ENCODE measurements at regions not wholly inside any gene's neighbourhood (a gene's known extent, or its start where the extent isn't known, plus 50 kb on each side); places are given as distances from the start of the nearest gene placed in this dataset.
A peak's percentile ranks its signal among the peaks of the same experiment; 100 is the strongest.

DNA sequence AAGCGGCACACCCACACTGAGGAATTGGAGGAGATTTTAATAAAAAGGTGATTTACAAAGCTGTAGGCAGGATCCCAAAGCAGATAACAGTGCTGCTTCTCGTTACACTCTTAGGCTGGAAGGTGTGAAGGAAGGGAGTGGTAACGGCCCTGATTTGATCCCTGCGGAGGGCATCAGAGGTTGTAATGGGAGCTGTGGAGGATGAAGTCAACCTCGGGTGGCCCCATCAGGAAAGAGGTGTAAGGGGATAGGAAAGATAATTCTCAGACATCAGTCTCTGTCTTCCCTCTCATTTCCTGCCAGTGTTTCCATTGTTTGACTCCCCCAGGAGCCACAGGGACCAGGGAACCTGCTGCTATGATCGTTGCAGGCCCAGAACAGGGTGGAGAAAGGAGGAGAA, 245.7 kb upstream of the NOX3 start:
- H3K9me3 Mint-ChIP-seq = no peaks in the 10 kb centered on the region
- H3K27me3 Mint-ChIP-seq = no peaks in the 10 kb centered on the region
- DNase-seq = no peak

DNA sequence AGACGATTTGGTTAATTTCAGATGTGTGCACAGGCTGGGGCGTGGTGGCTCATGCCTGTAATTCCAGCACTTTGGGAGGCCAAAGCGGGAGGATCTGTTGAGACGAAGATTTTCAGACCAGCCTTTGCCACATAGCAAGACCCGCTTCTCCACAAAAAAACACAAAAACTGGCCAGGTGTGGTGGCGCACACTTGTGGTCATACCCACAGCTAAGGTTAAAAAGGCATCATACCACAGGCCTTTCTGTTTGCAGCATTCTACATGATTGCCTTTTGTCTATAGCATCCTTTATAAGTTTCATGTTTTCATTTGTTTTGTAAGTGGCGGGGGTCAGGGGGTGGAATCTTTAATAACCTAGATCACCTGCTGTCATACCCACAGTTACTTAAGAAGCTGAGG, 239.9 kb upstream of the NOX3 start:
- H3K4me1 Mint-ChIP-seq = no peaks in the 10 kb centered on the region
- no peaks in the 10 kb centered on the region for H3K27me3 Mint-ChIP-seq
- no peak overlapping the region for H3K4me3 Mint-ChIP-seq

More for the DNA sequence above, 245.7 kb upstream of the NOX3 start:
- H3K27ac Mint-ChIP-seq = no peak overlapping the region
- no peaks in the 10 kb centered on the region for H3K36me3 Mint-ChIP-seq
- ATAC-seq (ENCODE audit: low read depth in 2 of 2) = no peak
- Histone ChIP-seq H3K9me3 (ENCODE audit: control insufficient read depth in 2 of 2, low read length in 2 of 2) (no peaks in the 10 kb centered on the region), H3K27ac (ENCODE audit: insufficient read depth, low read length, poor library complexity, severe bottlenecking) (no peak overlapping the region), H3K36me3 (ENCODE audit: control insufficient read depth, insufficient read depth, low read length) (no peaks in the 10 kb centered on the region), H3K4me3 (ENCODE audit: low read depth, low read length) (no peak overlapping the region), H3K4me1 (ENCODE audit: control insufficient read depth, insufficient read depth, low read length, poor library complexity, severe bottlenecking) (no peaks in the 10 kb centered on the region), H3K27me3 (ENCODE audit: control insufficient read depth, insufficient read depth, low read length) (no peaks in the 10 kb centered on the region)
- H3K4me3 Mint-ChIP-seq = no peak overlapping the region
- no peaks in the 10 kb centered on the region for H3K4me1 Mint-ChIP-seq

DNA sequence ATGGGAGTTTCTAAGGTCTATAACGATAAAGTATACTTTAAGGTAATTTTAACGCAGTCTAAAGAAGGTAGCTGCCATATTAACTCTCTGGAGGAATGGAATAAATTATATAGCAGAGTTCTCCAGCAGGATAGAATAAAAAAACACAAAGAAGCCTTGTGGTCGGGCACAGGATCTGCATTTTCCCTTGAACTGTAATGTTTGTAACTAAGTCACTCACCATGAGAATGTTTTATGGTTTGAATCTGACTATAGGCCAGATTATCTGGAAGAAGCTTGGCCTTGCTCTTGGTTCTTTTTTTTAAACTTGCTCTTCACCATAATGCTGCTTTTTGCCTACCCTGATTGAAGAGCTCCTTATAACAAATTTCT, 238.8 kb upstream of the NOX3 start:
- no peak overlapping the region for H3K4me3 ChIP-seq (ENCODE audit: low read depth, low read length)
- H3K36me3 Mint-ChIP-seq = no peaks in the 10 kb centered on the region
- H3K27ac Mint-ChIP-seq = peak overlapping the region in 1 of 3 donors; percentile 17
- no peaks in the 10 kb centered on the region for H3K4me1 Mint-ChIP-seq
- DNase-seq = no peak
- H3K9me3 ChIP-seq (ENCODE audit: control insufficient read depth in 2 of 2, low read length in 2 of 2) = no peaks in the 10 kb centered on the region
- H3K27me3 ChIP-seq (ENCODE audit: control insufficient read depth, insufficient read depth, low read length) = no peaks in the 10 kb centered on the region
- H3K27me3 Mint-ChIP-seq = no peaks in the 10 kb centered on the region
- H3K27ac ChIP-seq (ENCODE audit: insufficient read depth, low read length, poor library complexity, severe bottlenecking) = no peak overlapping the region
- no peaks in the 10 kb centered on the region for H3K36me3 ChIP-seq (ENCODE audit: control insufficient read depth, insufficient read depth, low read length)
- no peaks in the 10 kb centered on the region for H3K4me1 ChIP-seq (ENCODE audit: control insufficient read depth, insufficient read depth, low read length, poor library complexity, severe bottlenecking)
- no peak overlapping the region for H3K4me3 Mint-ChIP-seq
- H3K9me3 Mint-ChIP-seq = peaks cover 0 to 8% (median 0%) of the 10 kb centered on the region in 7 donors
- no peak for ATAC-seq (ENCODE audit: low read depth in 2 of 2)

More for the DNA sequence above, 239.9 kb upstream of the NOX3 start:
- H3K27me3 ChIP-seq (ENCODE audit: control insufficient read depth, insufficient read depth, low read length) = no peaks in the 10 kb centered on the region
- H3K4me3 ChIP-seq (ENCODE audit: low read depth, low read length) = no peak overlapping the region
- no peaks in the 10 kb centered on the region for H3K9me3 ChIP-seq (ENCODE audit: control insufficient read depth in 2 of 2, low read length in 2 of 2)
- H3K27ac Mint-ChIP-seq = no peak overlapping the region
- no peaks in the 10 kb centered on the region for H3K36me3 ChIP-seq (ENCODE audit: control insufficient read depth, insufficient read depth, low read length)
- no peaks in the 10 kb centered on the region for H3K4me1 ChIP-seq (ENCODE audit: control insufficient read depth, insufficient read depth, low read length, poor library complexity, severe bottlenecking)
- no peak for DNase-seq
- ATAC-seq (ENCODE audit: low read depth in 2 of 2) = no peak
- H3K36me3 Mint-ChIP-seq = no peaks in the 10 kb centered on the region
- H3K27ac ChIP-seq (ENCODE audit: insufficient read depth, low read length, poor library complexity, severe bottlenecking) = no peak overlapping the region
- H3K9me3 Mint-ChIP-seq = peaks cover 0 to 7% (median 0%) of the 10 kb centered on the region in 7 donors

DNA sequence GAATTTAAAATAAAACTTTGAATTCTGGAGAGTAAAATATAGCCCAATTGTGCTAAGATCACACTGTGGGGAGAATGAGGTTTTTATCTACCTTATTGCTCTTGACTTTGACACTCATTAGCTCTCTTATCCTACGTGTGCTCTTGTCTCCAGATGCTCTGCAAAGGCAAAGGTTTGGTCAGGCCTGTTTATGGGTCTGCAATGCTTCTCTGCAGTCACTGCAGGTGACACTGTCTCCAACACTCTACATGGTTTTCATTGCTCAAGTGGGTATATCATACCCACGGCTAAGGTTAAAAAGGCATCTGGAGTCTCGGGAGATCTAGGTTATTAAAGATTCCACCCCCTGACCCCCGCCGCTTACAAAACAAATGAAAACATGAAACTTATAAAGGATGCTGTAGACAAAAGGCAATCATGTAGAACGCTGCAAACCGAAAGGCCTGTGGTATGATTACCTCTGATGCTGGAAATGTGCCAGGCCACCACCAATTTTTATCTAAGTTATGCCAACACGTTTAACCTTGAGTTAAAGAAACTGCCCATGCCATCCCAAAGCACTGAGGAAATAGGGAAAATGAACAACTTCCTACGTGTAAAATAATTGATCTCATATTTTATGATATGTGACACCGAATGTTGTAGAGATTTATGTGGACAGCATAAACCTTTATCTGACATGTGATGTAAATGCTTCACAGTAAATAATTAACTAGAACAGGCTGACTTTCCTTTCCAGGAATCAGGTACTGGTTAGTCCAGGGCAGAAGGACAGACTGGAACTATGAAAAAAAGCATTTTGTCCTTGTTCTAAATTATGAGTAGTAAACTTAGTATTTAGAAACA, 238.2 kb upstream of the NOX3 start:
- no peaks in the 10 kb centered on the region for H3K36me3 ChIP-seq (ENCODE audit: control insufficient read depth, insufficient read depth, low read length)
- H3K27me3 ChIP-seq (ENCODE audit: control insufficient read depth, insufficient read depth, low read length) = no peaks in the 10 kb centered on the region
- H3K4me1 ChIP-seq (ENCODE audit: control insufficient read depth, insufficient read depth, low read length, poor library complexity, severe bottlenecking) = no peaks in the 10 kb centered on the region
- H3K9me3 ChIP-seq (ENCODE audit: control insufficient read depth in 2 of 2, low read length in 2 of 2) = no peaks in the 10 kb centered on the region
- no peaks in the 10 kb centered on the region for H3K27me3 Mint-ChIP-seq
- H3K27ac ChIP-seq (ENCODE audit: insufficient read depth, low read length, poor library complexity, severe bottlenecking) = no peak overlapping the region
- DNase-seq (no peak), ATAC-seq (ENCODE audit: low read depth in 2 of 2) (no peak)
- peaks cover 0 to 8% (median 0%) of the 10 kb centered on the region in 7 donors for H3K9me3 Mint-ChIP-seq
- no peaks in the 10 kb centered on the region for H3K4me1 Mint-ChIP-seq
- H3K27ac Mint-ChIP-seq = no peak overlapping the region
- no peaks in the 10 kb centered on the region for H3K36me3 Mint-ChIP-seq
- H3K4me3 ChIP-seq (ENCODE audit: low read depth, low read length) = no peak overlapping the region
- H3K4me3 Mint-ChIP-seq = no peak overlapping the region

DNA sequence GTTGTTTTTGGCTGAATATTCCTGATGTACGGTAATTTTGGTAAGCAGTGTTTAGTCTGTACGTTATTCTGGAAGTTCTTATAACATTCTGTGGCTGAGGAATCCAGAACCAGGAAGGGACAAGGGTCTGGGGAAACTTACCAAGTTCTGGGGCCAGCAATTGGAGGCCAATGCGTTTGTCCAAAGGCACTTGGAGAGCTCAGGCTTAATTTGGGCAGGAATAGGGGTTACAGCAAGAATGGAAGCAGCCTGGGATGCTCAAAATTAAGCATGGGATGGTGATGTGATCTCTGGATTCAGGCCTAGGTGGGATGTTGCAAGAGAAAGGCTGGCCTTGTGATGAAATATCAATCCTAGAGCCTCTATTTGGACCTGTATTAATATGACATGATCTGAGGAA, 235.2 kb upstream of the NOX3 start:
- Mint-ChIP-seq H3K27ac (peak overlapping the region in 1 of 3 donors; percentile 70), H3K27me3 (no peaks in the 10 kb centered on the region), H3K9me3 (peaks cover 0 to 8% (median 0%) of the 10 kb centered on the region in 7 donors), H3K36me3 (no peaks in the 10 kb centered on the region), H3K4me1 (no peaks in the 10 kb centered on the region), H3K4me3 (no peak overlapping the region)
- ATAC-seq (ENCODE audit: low read depth in 2 of 2) (no peak), DNase-seq (no peak)
- Histone ChIP-seq H3K4me3 (ENCODE audit: low read depth, low read length) (no peak overlapping the region), H3K36me3 (ENCODE audit: control insufficient read depth, insufficient read depth, low read length) (no peaks in the 10 kb centered on the region), H3K27ac (ENCODE audit: insufficient read depth, low read length, poor library complexity, severe bottlenecking) (no peak overlapping the region), H3K9me3 (ENCODE audit: control insufficient read depth in 2 of 2, low read length in 2 of 2) (no peaks in the 10 kb centered on the region), H3K4me1 (ENCODE audit: control insufficient read depth, insufficient read depth, low read length, poor library complexity, severe bottlenecking) (no peaks in the 10 kb centered on the region), H3K27me3 (ENCODE audit: control insufficient read depth, insufficient read depth, low read length) (no peaks in the 10 kb centered on the region)

DNA sequence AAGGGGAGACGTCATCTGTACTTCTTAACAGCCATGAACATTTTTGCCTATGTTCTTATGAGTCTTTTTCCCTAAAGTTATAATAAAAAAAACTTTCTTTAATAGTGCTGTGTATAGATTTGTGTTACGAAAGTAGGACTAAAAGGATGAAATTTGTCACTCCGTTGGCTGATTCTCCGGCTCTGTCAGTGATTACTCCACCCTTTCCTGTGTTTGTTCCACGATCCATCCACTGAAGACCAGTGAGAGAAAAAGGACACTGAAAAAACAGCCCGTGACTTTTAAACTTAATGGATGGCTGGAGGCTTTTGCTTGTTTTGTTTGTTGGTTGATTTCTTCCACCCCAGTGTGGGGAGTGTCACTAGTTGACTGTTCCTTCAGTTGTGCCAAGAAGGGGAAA, 232.0 kb upstream of the NOX3 start:
- ATAC-seq (ENCODE audit: low read depth in 2 of 2) = no peak
- H3K4me3 Mint-ChIP-seq = no peak overlapping the region
- Histone ChIP-seq H3K4me3 (ENCODE audit: low read depth, low read length) (no peak overlapping the region), H3K4me1 (ENCODE audit: control insufficient read depth, insufficient read depth, low read length, poor library complexity, severe bottlenecking) (no peaks in the 10 kb centered on the region), H3K36me3 (ENCODE audit: control insufficient read depth, insufficient read depth, low read length) (no peaks in the 10 kb centered on the region), H3K27ac (ENCODE audit: insufficient read depth, low read length, poor library complexity, severe bottlenecking) (no peak overlapping the region), H3K27me3 (ENCODE audit: control insufficient read depth, insufficient read depth, low read length) (no peaks in the 10 kb centered on the region), H3K9me3 (ENCODE audit: control insufficient read depth in 2 of 2, low read length in 2 of 2) (no peaks in the 10 kb centered on the region)
- no peaks in the 10 kb centered on the region for H3K4me1 Mint-ChIP-seq
- peaks cover 0 to 7% (median 0%) of the 10 kb centered on the region in 7 donors for H3K9me3 Mint-ChIP-seq
- peaks cover 4% of the 10 kb centered on the region for H3K27me3 Mint-ChIP-seq
- H3K27ac Mint-ChIP-seq = no peak overlapping the region
- H3K36me3 Mint-ChIP-seq = no peaks in the 10 kb centered on the region
- no peak for DNase-seq

DNA sequence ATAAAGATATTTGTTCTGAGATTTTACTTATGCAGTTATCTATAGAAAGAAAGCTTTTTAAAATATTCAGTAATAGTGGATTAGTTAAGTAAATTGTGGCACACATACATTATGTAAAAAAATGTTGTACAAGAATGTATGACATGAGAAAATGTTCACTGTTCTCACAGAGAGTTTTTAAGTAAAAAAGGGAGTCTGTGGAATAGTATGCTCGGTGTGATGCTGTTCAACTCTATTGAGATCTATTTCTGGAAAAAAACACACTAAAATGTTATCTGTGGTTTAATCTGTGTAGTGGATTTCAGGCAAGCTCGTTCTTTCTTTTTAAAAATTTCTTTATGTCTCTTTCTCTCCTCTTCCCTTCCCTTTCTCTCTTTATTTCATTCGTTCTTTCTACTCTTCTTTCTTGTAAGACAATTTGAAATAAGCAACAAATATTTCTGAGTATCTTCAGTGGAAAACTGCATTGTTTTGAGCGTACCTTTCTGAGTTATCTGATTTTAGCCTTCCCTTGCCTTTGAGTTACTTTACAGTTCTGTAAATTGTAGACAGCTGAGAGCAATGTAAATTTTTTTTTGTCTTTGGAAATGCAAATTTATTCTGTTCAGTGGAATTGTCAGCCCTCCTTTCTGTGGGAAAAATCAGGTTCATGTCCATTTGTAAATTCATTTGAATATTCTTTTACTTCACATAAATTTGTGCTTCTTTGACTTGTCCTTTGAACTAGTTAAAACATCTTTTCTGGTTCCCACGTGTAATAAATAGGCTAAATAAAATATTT, 229.0 kb upstream of the NOX3 start:
- H3K27me3 ChIP-seq (ENCODE audit: control insufficient read depth, insufficient read depth, low read length) = no peaks in the 10 kb centered on the region
- H3K4me3 Mint-ChIP-seq = no peak overlapping the region
- ATAC-seq (ENCODE audit: low read depth in 2 of 2) (no peak), DNase-seq (no peak)
- H3K4me1 Mint-ChIP-seq = no peaks in the 10 kb centered on the region
- peaks cover 11% of the 10 kb centered on the region for H3K27me3 Mint-ChIP-seq
- no peaks in the 10 kb centered on the region for H3K9me3 ChIP-seq (ENCODE audit: control insufficient read depth in 2 of 2, low read length in 2 of 2)
- H3K27ac ChIP-seq (ENCODE audit: insufficient read depth, low read length, poor library complexity, severe bottlenecking) = no peak overlapping the region
- H3K4me1 ChIP-seq (ENCODE audit: control insufficient read depth, insufficient read depth, low read length, poor library complexity, severe bottlenecking) = no peaks in the 10 kb centered on the region
- no peaks in the 10 kb centered on the region for H3K36me3 ChIP-seq (ENCODE audit: control insufficient read depth, insufficient read depth, low read length)
- no peak overlapping the region for H3K27ac Mint-ChIP-seq
- no peak overlapping the region for H3K4me3 ChIP-seq (ENCODE audit: low read depth, low read length)
- H3K36me3 Mint-ChIP-seq = no peaks in the 10 kb centered on the region
- H3K9me3 Mint-ChIP-seq = peaks cover 0 to 4% (median 0%) of the 10 kb centered on the region in 7 donors

Data from CD4-positive, CD25-positive, alpha-beta regulatory T cell (primary cell).